Parathyroid adenoma (tissue), 2 donors: ENCODE measurements at regions not wholly inside any gene's neighbourhood (a gene's known extent, or its start where the extent isn't known, plus 50 kb on each side); places are given as distances from the start of the nearest gene placed in this dataset.

ENCODE experiments used
- H2AFZ ChIP-seq: fragments of 300-600 bp; sonication (generic); one replicate; pipeline ENCODE4 v1.7.0; 2017; ENCODE audit warnings: antibody characterized with exemption, mild to moderate bottlenecking
- H3K27ac ChIP-seq: fragments of 300-600 bp; sonication (generic); one replicate; pipeline ENCODE4 v1.7.0; 2017
- H3K27me3 ChIP-seq: fragments of 300-600 bp; sonication (generic); one replicate; pipeline ENCODE4 v1.7.0; 2017; ENCODE audit warnings: low read length; ENCODE audit not compliant: control insufficient read depth, insufficient read depth
- H3K36me3 ChIP-seq: fragments of 300-600 bp; sonication (generic); one replicate; pipeline ENCODE4 v1.7.0; 2017; ENCODE audit warnings: low read length; ENCODE audit not compliant: control insufficient read depth, insufficient read depth
- H3K4me1 ChIP-seq: fragments of 300-600 bp; sonication (generic); one replicate; pipeline ENCODE4 v1.7.0; 2017; ENCODE audit warnings: control low read depth
- H3K4me2 ChIP-seq: fragments of 300-600 bp; sonication (generic); one replicate; pipeline ENCODE4 v1.7.0; 2017; ENCODE audit warnings: low read length
- H3K4me3 ChIP-seq: fragments of 300-600 bp; sonication (generic); one replicate; pipeline ENCODE4 v1.7.0; 2017; ENCODE audit warnings: low read depth, low read length
- H3K79me2 ChIP-seq: fragments of 300-600 bp; sonication (generic); one replicate; pipeline ENCODE4 v1.7.0; 2017; ENCODE audit warnings: control low read depth
- H3K9ac ChIP-seq: fragments of 300-600 bp; sonication (generic); one replicate; pipeline ENCODE4 v1.7.0; 2017; ENCODE audit warnings: mild to moderate bottlenecking
- H3K9me3 ChIP-seq: fragments of 300-600 bp; sonication (generic); one replicate; pipeline ENCODE4 v1.7.0; 2017; ENCODE audit warnings: low read length; ENCODE audit not compliant: control insufficient read depth
- CTCF ChIP-seq: fragments of 300-600 bp; sonication (generic); IDR thresholded peaks from one replicate; pipeline ENCODE4 v1.7.0; 2017; ENCODE audit warnings: antibody characterized with exemption, mild to moderate bottlenecking
- donor health status: primary hyperparathyroidism.

DNA sequence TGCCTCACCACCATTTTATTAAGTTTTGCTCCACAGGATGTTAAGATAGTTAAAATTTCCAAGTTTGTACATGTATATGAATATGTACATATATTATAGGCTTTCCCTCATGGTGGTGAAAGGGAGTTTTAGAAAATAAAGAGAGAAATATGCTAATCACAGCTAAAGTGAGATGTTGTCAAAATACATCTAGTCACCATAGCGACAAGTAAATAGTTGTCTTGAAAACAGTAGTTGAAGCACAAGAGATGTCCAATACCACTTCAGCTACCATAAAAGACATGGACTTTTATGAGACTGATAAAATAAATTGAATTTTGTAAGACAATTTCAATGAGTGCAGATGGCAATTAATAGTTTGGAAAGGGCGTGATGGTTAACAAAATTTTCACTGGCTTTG, 1600.0 kb downstream of the BRINP3 start:
- Histone ChIP-seq H3K9ac (no peak overlapping the region), H3K79me2 (no peaks in the 10 kb centered on the region), H3K9me3 (no peaks in the 10 kb centered on the region), H3K36me3 (no peaks in the 10 kb centered on the region), H2AFZ (no peak overlapping the region), H3K4me2 (no peak overlapping the region), H3K4me1 (no peaks in the 10 kb centered on the region), H3K4me3 (no peak overlapping the region), H3K27ac (no peak overlapping the region), H3K27me3 (no peaks in the 10 kb centered on the region)
- TF ChIP-seq CTCF = no peak

- Histone ChIP-seq H3K9me3 (no peaks in the 10 kb centered on the region), H3K4me3 (no peak overlapping the region), H3K36me3 (no peaks in the 10 kb centered on the region), H3K9ac (no peak overlapping the region), H3K79me2 (no peaks in the 10 kb centered on the region), H3K4me1 (no peaks in the 10 kb centered on the region), H3K27ac (no peak overlapping the region), H3K27me3 (no peaks in the 10 kb centered on the region), H3K4me2 (no peak overlapping the region), H2AFZ (no peak overlapping the region)
- TF ChIP-seq CTCF = no peak
Measured at GRCh38 chr1:188888386-188888785, 1589.3 kb downstream of the BRINP3 start.

GRCh38 chr1:188889166-188889565, 1588.5 kb downstream of the BRINP3 start:
- no peak overlapping the region for H3K9ac ChIP-seq

GRCh38 chr1:188891958-188892357, 1585.7 kb downstream of the BRINP3 start:
- Histone ChIP-seq H3K27me3 (no peaks in the 10 kb centered on the region), H3K4me1 (no peaks in the 10 kb centered on the region), H3K4me2 (no peak overlapping the region), H3K79me2 (no peaks in the 10 kb centered on the region), H3K27ac (no peak overlapping the region), H3K9ac (no peak overlapping the region), H3K36me3 (no peaks in the 10 kb centered on the region), H2AFZ (no peak overlapping the region), H3K4me3 (no peak overlapping the region), H3K9me3 (no peaks in the 10 kb centered on the region)
- no peak for TF ChIP-seq CTCF

More at GRCh38 chr1:188889166-188889565, 1588.5 kb downstream of the BRINP3 start:
- no peak overlapping the region for H3K27ac ChIP-seq
- no peak overlapping the region for H2AFZ ChIP-seq
- H3K4me3 ChIP-seq = no peak overlapping the region
- H3K4me1 ChIP-seq = no peaks in the 10 kb centered on the region
- no peaks in the 10 kb centered on the region for H3K9me3 ChIP-seq
- no peaks in the 10 kb centered on the region for H3K36me3 ChIP-seq
- H3K27me3 ChIP-seq = no peaks in the 10 kb centered on the region
- H3K79me2 ChIP-seq = no peaks in the 10 kb centered on the region
- TF ChIP-seq CTCF = no peak
- H3K4me2 ChIP-seq = no peak overlapping the region

- Histone ChIP-seq H3K4me2 (no peak overlapping the region), H2AFZ (no peak overlapping the region), H3K79me2 (no peaks in the 10 kb centered on the region), H3K4me3 (no peak overlapping the region), H3K27me3 (no peaks in the 10 kb centered on the region), H3K36me3 (no peaks in the 10 kb centered on the region), H3K27ac (no peak overlapping the region), H3K4me1 (no peaks in the 10 kb centered on the region), H3K9me3 (no peaks in the 10 kb centered on the region), H3K9ac (no peak overlapping the region)
- TF ChIP-seq CTCF = no peak
Measured at GRCh38 chr1:188895611-188896010, 1582.1 kb downstream of the BRINP3 start.
